Loucy (cell line): ENCODE measurements at regions not wholly inside any gene's neighbourhood (a gene's known extent, or its start where the extent isn't known, plus 50 kb on each side); places are given as distances from the start of the nearest gene placed in this dataset.
A peak's percentile ranks its signal among the peaks of the same experiment; 100 is the strongest.

Experiments used
- H2AFZ ChIP-seq: fragments of 200-600 bp; sonication (generic); 2 replicates; pipeline ENCODE4 v1.6.0; 2016; ENCODE audit warnings: antibody characterized with exemption, mild to moderate bottlenecking, low read length, moderate library complexity
- H3F3A ChIP-seq: fragments of 200-600 bp; 2 replicates; pipeline ENCODE4 v1.6.0; 2016; ENCODE audit warnings: antibody characterized with exemption, low read depth, mild to moderate bottlenecking
- H3K27me3 ChIP-seq: fragments of 200-600 bp; sonication (generic); 2 replicates; pipeline ENCODE4 v1.6.1; 2014; ENCODE audit warnings: low read length, mild to moderate bottlenecking; ENCODE audit not compliant: insufficient read depth, poor library complexity, severe bottlenecking
- H3K36me3 ChIP-seq: fragments of 200-600 bp; sonication (generic); 2 replicates; pipeline ENCODE4 v1.6.1; 2016; ENCODE audit warnings: low read length; ENCODE audit not compliant: insufficient read depth
- H3K4me1 ChIP-seq: fragments of 200-600 bp; sonication (generic); 2 replicates; pipeline ENCODE4 v1.5.1; 2014; ENCODE audit warnings: low read length, mild to moderate bottlenecking; ENCODE audit not compliant: insufficient read depth, poor library complexity, severe bottlenecking
- H3K4me2 ChIP-seq: fragments of 200-600 bp; sonication (generic); 2 replicates; pipeline ENCODE4 v1.6.0; 2014; ENCODE audit warnings: antibody characterized with exemption, low read length, low read depth, mild to moderate bottlenecking; ENCODE audit not compliant: poor library complexity, severe bottlenecking
- H3K4me3 ChIP-seq: fragments of 200-600 bp; sonication (generic); 2 replicates; pipeline ENCODE4 v1.5.1; 2014; ENCODE audit warnings: low read length, mild to moderate bottlenecking, mixed read lengths; ENCODE audit not compliant: poor library complexity, severe bottlenecking
- H3K79me2 ChIP-seq: fragments of 200-600 bp; sonication (generic); 2 replicates; pipeline ENCODE4 v1.6.1; 2014; ENCODE audit warnings: low read length; ENCODE audit not compliant: insufficient read depth
- H3K9ac ChIP-seq: fragments of 200-600 bp; sonication (generic); 2 replicates; pipeline ENCODE4 v1.6.0; 2014; ENCODE audit warnings: mild to moderate bottlenecking, low read depth, low read length, moderate library complexity; ENCODE audit not compliant: poor library complexity, severe bottlenecking
- H3K9me2 ChIP-seq: fragments of 200-600 bp; sonication (generic); replicated peaks from 2 replicates; pipeline ENCODE4 v1.6.1; 2016; ENCODE audit warnings: low read depth, low read length, mixed read lengths
- H3K9me3 ChIP-seq: fragments of 200-600 bp; sonication (generic); 2 replicates; pipeline ENCODE4 v1.6.1; 2014; ENCODE audit warnings: mild to moderate bottlenecking, antibody characterized with exemption, low read length, low read depth; ENCODE audit not compliant: insufficient read depth
- H4K20me1 ChIP-seq: fragments of 200-600 bp; sonication (generic); 2 replicates; pipeline ENCODE4 v1.6.0; 2014; ENCODE audit warnings: antibody characterized with exemption, low read length, mild to moderate bottlenecking; ENCODE audit not compliant: insufficient read depth, poor library complexity, severe bottlenecking
- CTCF ChIP-seq: fragments of 200-600 bp; sonication (generic); conservative IDR thresholded peaks from 2 replicates; pipeline ENCODE4 v1.5.1; 2014; ENCODE audit warnings: mild to moderate bottlenecking, antibody characterized with exemption, low read length
- EZH2phosphoT487 ChIP-seq: fragments of 200-600 bp; IDR thresholded peaks from 2 replicates; pipeline ENCODE4 v1.6.1; 2018; ENCODE audit warnings: antibody characterized with exemption, mild to moderate bottlenecking, moderate library complexity, borderline replicate concordance

- Histone ChIP-seq H3K36me3 (no peaks in the 10 kb centered on the region), H3K79me2 (no peaks in the 10 kb centered on the region), H3F3A (no peaks in the 10 kb centered on the region), H3K4me1 (no peaks in the 10 kb centered on the region), H3K4me2 (no peak overlapping the region), H3K27me3 (no peaks in the 10 kb centered on the region), H4K20me1 (no peaks in the 10 kb centered on the region), H2AFZ (no peak overlapping the region), H3K9me3 (no peaks in the 10 kb centered on the region), H3K9me2 (no peaks in the 10 kb centered on the region), H3K4me3 (no peak overlapping the region), H3K9ac (no peak overlapping the region)
- TF ChIP-seq EZH2phosphoT487, result no peak
- no peak for TF ChIP-seq CTCF
Measured at GRCh38 chr19:5228490-5228889, 112.1 kb downstream of the PTPRS start.

GRCh38 chr19:5225486-5226345 is 114.9 kb downstream of the PTPRS start:
- Histone ChIP-seq H3K36me3 (no peaks in the 10 kb centered on the region), H3K9ac (no peak overlapping the region), H2AFZ (no peak overlapping the region), H3K9me2 (no peaks in the 10 kb centered on the region), H3F3A (no peaks in the 10 kb centered on the region), H3K79me2 (no peaks in the 10 kb centered on the region), H3K27me3 (no peaks in the 10 kb centered on the region), H3K4me1 (no peaks in the 10 kb centered on the region), H3K9me3 (no peaks in the 10 kb centered on the region), H3K4me3 (no peak overlapping the region), H4K20me1 (no peaks in the 10 kb centered on the region), H3K4me2 (no peak overlapping the region)
- TF ChIP-seq EZH2phosphoT487 (no peak), CTCF (peak; percentile 65)

GRCh38 chr19:5224480-5224879 is 116.1 kb downstream of the PTPRS start:
- H3K79me2 ChIP-seq, result no peaks in the 10 kb centered on the region
- no peaks in the 10 kb centered on the region for H3K27me3 ChIP-seq
- H3K9me3 ChIP-seq, result no peaks in the 10 kb centered on the region
- H3K4me1 ChIP-seq, result no peaks in the 10 kb centered on the region
- H3K36me3 ChIP-seq, result no peaks in the 10 kb centered on the region
- no peaks in the 10 kb centered on the region for H3F3A ChIP-seq
- no peaks in the 10 kb centered on the region for H3K9me2 ChIP-seq
- H3K9ac ChIP-seq, result no peak overlapping the region
- TF ChIP-seq EZH2phosphoT487 (no peak), CTCF (no peak)
- no peak overlapping the region for H3K4me2 ChIP-seq
- H2AFZ ChIP-seq, result no peak overlapping the region
- no peaks in the 10 kb centered on the region for H4K20me1 ChIP-seq
- H3K4me3 ChIP-seq, result no peak overlapping the region
